H1 (cell line): ENCODE measurements at regions not wholly inside any gene's neighbourhood (a gene's known extent, or its start where the extent isn't known, plus 50 kb on each side); places are given as distances from the start of the nearest gene placed in this dataset.

Experiments used
- MAFK ChIP-seq: IDR thresholded peaks from 2 replicates; pipeline ENCODE4 v1.6.1; 2012; ENCODE audit warnings: low read depth, mild to moderate bottlenecking, improper control_type of control experiment, low read length
- NRF1 ChIP-seq: IDR thresholded peaks from 2 replicates; pipeline ENCODE4 v1.6.1; 2011; ENCODE audit warnings: mild to moderate bottlenecking, low read depth, low read length, improper control_type of control experiment
- PHF8 ChIP-seq: fragments of 200-600 bp; sonication (generic); conservative IDR thresholded peaks from 2 replicates; pipeline ENCODE4 v1.7.1; 2012; ENCODE audit warnings: low read depth, mild to moderate bottlenecking, inconsistent platforms, low read length, moderate library complexity
- POLR2A ChIP-seq, 2 experiments: IDR thresholded peaks; 1 replicate in 1 of 2; 2 replicates in 1 of 2; pipeline ENCODE4 v1.6.1; 2011; ENCODE audit warnings: low read depth in 2 of 2, low read length in 2 of 2, mild to moderate bottlenecking in 2 of 2; ENCODE audit errors: control extremely low read depth in 1 of 2
- POLR2AphosphoS5 ChIP-seq: IDR thresholded peaks from 2 replicates; pipeline ENCODE4 v1.6.1; 2011; ENCODE audit warnings: low read depth, low read length
- SIN3A ChIP-seq, 2 experiments: IDR thresholded peaks in 1 of 2; conservative IDR thresholded peaks in 1 of 2; 2 replicates each; pipeline ENCODE4 v1.6.1; 2011 to 2012; ENCODE audit warnings: low read length in 2 of 2, improper control_type of control experiment in 1 of 2, low read depth in 1 of 2, mild to moderate bottlenecking in 1 of 2
- SIX5 ChIP-seq: IDR thresholded peaks from 2 replicates; pipeline ENCODE4 v1.6.1; 2011; ENCODE audit warnings: mild to moderate bottlenecking, low read depth, low read length
- TAF1 ChIP-seq: IDR thresholded peaks from 2 replicates; pipeline ENCODE4 v1.6.1; 2011; ENCODE audit warnings: mild to moderate bottlenecking, low read depth, low read length
- TF ChIP-seq, protein P1 (sequence below), 3 experiments: IDR thresholded peaks; 1 replicate in 2 of 3; 2 replicates in 1 of 3; pipeline versions ENCODE4 v1.5.1 to v1.6.1; 2011; ENCODE audit warnings: low read length in 3 of 3, mild to moderate bottlenecking in 3 of 3, inconsistent platforms in 2 of 3, low read depth in 1 of 3, moderate library complexity in 1 of 3; ENCODE audit not compliant: insufficient read depth in 1 of 3; ENCODE audit errors: control extremely low read depth in 1 of 3

DNA sequence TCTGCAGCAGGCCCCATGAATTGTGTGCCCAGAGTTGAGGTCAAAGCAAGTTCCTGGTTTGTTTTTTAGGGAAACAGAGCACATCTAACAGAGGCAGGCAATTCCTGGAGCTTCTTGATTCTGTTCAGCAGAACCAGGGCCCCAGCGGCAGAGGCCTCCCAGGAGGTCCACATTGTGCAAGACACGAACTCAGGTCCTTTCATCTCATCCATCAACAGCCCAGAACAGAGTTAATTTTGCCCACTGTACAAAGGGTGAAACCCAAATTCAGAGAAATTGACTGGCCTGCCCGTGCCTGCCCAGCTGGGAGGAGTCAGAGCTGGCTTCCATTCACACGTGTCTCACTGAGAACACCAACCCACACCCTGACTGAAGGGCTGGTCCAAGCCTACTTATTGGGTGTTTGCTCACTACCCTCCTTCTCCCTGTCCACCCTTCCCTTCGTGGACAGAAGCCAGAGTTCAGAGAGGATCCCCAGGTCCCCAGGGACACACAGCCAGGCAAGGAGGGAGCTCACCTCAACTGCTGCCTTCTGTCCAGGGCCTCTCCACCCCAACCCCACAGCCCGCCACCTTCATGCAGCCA is 607.1 kb downstream of the TBC1D22A start:
- no peak for TF ChIP-seq POLR2A (IDR thresholded peaks at IDR 0.05; ENCODE audit: control extremely low read depth in 1 of 2, low read depth in 2 of 2, low read length in 2 of 2)
- TF ChIP-seq, protein P1, sequence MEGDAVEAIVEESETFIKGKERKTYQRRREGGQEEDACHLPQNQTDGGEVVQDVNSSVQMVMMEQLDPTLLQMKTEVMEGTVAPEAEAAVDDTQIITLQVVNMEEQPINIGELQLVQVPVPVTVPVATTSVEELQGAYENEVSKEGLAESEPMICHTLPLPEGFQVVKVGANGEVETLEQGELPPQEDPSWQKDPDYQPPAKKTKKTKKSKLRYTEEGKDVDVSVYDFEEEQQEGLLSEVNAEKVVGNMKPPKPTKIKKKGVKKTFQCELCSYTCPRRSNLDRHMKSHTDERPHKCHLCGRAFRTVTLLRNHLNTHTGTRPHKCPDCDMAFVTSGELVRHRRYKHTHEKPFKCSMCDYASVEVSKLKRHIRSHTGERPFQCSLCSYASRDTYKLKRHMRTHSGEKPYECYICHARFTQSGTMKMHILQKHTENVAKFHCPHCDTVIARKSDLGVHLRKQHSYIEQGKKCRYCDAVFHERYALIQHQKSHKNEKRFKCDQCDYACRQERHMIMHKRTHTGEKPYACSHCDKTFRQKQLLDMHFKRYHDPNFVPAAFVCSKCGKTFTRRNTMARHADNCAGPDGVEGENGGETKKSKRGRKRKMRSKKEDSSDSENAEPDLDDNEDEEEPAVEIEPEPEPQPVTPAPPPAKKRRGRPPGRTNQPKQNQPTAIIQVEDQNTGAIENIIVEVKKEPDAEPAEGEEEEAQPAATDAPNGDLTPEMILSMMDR (IDR thresholded peaks at IDR 0.05; ENCODE audit: control extremely low read depth in 1 of 3, insufficient read depth in 1 of 3, low read depth in 1 of 3, low read length in 3 of 3), result no peak
- TF ChIP-seq NRF1, result no peak
- no peak for TF ChIP-seq POLR2AphosphoS5
- TF ChIP-seq SIX5, result no peak
- TF ChIP-seq TAF1, result no peak
- TF ChIP-seq MAFK, result no peak
- no peak for TF ChIP-seq SIN3A (conservative IDR thresholded peaks at IDR 0.05 in 1 of 2, IDR thresholded peaks at IDR 0.05 in 1 of 2; ENCODE audit: low read depth in 1 of 2, low read length in 2 of 2)
- no peak for TF ChIP-seq PHF8
